ENCODE measurements at regions not wholly inside any gene's neighbourhood (a gene's known extent, or its start where the extent isn't known, plus 50 kb on each side); places are given as distances from the start of the nearest gene placed in this dataset.

DNA sequence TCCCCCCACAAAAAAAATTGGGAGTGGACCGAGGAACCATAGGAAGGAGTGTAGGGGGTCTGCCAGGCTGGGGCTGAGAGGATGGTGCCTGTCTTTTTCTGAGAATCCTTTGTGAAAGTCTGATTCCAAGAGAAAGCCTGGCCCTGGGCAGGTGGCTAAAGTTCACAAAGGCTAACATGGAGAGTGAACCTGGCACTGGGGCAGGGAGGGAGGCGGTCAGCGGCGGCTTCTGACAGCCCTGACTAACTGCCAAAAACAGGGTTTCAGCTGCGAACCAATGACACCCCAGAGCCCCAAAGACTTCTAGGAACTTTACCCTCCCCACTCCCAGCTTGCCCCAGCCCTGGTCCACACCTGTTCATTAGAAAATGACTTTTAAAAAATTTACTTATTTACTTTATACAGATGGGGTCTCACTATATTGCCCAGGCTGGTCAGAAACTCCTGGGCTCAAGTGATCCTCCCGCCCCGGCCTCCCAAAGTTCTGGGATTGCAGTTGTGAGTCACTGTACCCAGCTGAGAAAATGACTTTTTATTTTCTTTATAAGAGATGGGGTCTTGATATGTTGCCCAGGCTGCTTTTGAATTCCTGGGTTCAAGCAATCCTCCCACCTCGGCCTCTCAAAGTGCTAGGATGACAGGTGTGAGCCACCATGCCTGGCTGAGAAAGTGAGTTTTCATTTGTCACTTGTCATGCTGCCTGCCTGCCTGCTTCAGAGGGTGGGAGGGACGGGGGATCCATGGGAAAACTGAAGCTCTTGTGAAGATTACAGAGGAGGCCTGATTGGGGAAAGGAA, 61.0 kb upstream of the DUSP5 start:
- Mint-ChIP-seq H3K27ac (no peak overlapping the region), H3K27me3 (ENCODE audit: low read depth) (no peaks in the 10 kb centered on the region)

DNA sequence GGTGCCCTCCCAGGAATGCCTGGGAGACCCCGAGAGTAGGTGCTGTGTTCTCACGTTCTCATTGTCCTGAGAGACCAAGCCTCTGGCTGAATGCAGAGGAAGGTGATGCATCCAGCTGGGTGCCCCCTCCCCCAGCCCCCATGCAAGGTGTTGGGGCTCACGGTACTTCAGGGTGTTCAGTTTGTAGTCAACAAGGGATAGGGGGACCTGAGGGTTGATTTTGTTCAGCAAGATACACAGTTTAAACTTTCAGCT, 60.4 kb upstream of the DUSP5 start:
- Mint-ChIP-seq H3K9me3 (no peaks in the 10 kb centered on the region), H3K27me3 (ENCODE audit: low read depth) (no peaks in the 10 kb centered on the region), H3K27ac (no peak overlapping the region), H3K36me3 (no peaks in the 10 kb centered on the region), H3K4me1 (peaks cover 5% of the 10 kb centered on the region), H3K4me3 (no peak overlapping the region)
- DNase-seq (ENCODE audit: low spot score in 2 of 2, unreplicated experiment in 2 of 2), result no peak
- TF ChIP-seq, protein P1, sequence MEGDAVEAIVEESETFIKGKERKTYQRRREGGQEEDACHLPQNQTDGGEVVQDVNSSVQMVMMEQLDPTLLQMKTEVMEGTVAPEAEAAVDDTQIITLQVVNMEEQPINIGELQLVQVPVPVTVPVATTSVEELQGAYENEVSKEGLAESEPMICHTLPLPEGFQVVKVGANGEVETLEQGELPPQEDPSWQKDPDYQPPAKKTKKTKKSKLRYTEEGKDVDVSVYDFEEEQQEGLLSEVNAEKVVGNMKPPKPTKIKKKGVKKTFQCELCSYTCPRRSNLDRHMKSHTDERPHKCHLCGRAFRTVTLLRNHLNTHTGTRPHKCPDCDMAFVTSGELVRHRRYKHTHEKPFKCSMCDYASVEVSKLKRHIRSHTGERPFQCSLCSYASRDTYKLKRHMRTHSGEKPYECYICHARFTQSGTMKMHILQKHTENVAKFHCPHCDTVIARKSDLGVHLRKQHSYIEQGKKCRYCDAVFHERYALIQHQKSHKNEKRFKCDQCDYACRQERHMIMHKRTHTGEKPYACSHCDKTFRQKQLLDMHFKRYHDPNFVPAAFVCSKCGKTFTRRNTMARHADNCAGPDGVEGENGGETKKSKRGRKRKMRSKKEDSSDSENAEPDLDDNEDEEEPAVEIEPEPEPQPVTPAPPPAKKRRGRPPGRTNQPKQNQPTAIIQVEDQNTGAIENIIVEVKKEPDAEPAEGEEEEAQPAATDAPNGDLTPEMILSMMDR (IDR thresholded peaks at IDR 0.05; ENCODE audit: unreplicated experiment), result no peak

More for the DNA sequence above, 61.0 kb upstream of the DUSP5 start:
- TF ChIP-seq, protein P1 (IDR thresholded peaks at IDR 0.05; ENCODE audit: unreplicated experiment), result no peak
- DNase-seq (ENCODE audit: low spot score in 2 of 2, unreplicated experiment in 2 of 2), result no peak
- H3K9me3 Mint-ChIP-seq, result no peaks in the 10 kb centered on the region
- no peaks in the 10 kb centered on the region for H3K4me1 Mint-ChIP-seq
- no peaks in the 10 kb centered on the region for H3K36me3 Mint-ChIP-seq
- H3K4me3 Mint-ChIP-seq, result no peak overlapping the region

DNA sequence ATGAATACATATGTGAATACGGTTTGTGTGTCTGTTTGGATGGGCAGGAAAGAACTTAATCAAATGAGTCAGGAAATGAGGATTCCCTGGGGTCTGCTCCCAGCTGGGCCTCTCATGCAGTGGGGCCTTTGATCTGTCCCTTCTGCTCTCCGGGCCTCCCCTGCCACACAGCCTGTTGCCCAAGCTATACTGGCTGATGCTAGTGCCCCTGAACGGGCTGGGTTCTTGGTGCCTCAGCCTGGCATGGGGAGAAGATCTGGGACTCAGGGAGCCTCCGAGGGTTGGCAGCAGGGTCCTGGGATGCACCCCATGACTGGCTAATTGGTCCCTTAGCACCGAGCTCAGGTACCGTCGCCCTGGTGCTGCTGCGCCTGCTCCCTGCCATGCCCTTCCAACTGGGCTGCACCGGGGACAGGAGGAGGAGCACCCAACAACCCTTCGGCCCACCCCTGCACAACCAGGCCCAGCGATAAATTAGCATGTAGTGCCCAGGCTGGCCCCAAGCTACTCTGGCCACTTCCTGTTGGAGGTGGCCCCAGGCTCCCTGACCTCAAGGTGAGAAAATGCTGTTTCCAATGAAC, 59.9 kb upstream of the DUSP5 start:
- no peaks in the 10 kb centered on the region for H3K27me3 Mint-ChIP-seq (ENCODE audit: low read depth)
- H3K4me1 Mint-ChIP-seq, result peaks cover 7% of the 10 kb centered on the region
- no peak overlapping the region for H3K4me3 Mint-ChIP-seq
- TF ChIP-seq, protein P1 (IDR thresholded peaks at IDR 0.05; ENCODE audit: unreplicated experiment), result no peak
- no peaks in the 10 kb centered on the region for H3K9me3 Mint-ChIP-seq
- H3K36me3 Mint-ChIP-seq, result no peaks in the 10 kb centered on the region
- DNase-seq (ENCODE audit: low spot score in 2 of 2, unreplicated experiment in 2 of 2), result no peak
- H3K27ac Mint-ChIP-seq, result no peak overlapping the region

DNA sequence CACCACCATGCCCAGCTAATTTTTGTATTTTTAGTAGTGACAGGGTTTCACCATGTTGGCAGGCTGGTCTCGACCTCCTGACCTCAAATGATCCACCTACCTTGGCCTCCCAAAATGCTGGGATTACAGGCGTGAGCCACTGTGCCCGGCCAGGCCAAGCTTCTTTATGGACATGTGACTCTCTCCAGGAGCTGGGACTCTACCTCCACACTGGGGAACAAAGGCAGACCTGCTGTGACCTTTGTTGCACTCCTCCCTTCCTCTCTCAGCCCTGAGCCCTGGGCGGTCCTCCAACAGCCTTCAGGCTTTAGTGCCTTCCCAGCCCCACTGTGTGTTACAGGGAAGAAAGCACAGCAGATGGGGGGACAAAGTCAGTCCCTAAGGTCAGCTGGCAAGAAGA, 55.0 kb upstream of the DUSP5 start:
- DNase-seq (ENCODE audit: low spot score in 2 of 2, unreplicated experiment in 2 of 2), result no peak
- Mint-ChIP-seq H3K4me1 (peaks cover 13% of the 10 kb centered on the region), H3K27ac (no peak overlapping the region), H3K9me3 (no peaks in the 10 kb centered on the region), H3K36me3 (no peaks in the 10 kb centered on the region), H3K4me3 (no peak overlapping the region), H3K27me3 (ENCODE audit: low read depth) (peaks cover 2% of the 10 kb centered on the region)
- TF ChIP-seq, protein P1 (IDR thresholded peaks at IDR 0.05; ENCODE audit: unreplicated experiment), result no peak

DNA sequence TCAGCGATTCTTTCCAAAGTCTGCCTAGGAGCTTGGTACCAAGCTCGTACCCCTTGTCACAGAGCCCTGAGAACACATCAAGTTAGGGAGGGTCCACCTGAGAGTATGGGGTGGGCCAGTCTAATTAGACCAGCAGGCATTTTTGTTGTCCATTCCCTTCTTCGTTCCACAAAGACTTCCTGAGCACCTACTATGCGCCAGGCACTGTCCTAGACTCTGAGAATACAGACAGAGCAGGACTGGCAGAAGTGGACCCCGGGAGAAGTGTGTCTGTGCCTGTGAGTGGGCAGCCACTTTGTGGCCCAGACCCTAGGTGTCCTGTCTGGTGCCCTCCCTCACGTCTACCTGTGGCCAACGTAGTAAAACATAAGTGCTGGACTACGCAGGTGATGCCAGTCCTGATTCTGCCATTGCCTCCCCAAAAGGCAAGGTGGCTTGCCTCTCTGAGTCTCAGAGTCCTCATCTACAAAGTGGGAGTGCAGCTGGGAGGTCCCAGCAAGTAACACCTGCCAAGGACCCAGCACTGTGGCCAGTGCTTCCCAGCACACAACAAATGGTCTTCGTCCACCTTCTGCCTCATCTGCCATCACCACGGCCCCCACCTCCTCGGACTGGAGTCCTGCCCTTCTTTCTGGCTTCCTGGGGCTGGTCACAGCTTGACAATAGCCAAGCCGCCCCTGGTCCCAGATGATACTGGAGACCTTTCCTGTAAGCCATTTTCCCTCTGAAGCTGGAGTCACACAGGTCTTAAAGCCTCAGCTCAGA, 54.3 kb upstream of the DUSP5 start:
- H3K9me3 Mint-ChIP-seq, result no peaks in the 10 kb centered on the region
- H3K4me3 Mint-ChIP-seq, result no peak overlapping the region
- no peaks in the 10 kb centered on the region for H3K36me3 Mint-ChIP-seq
- peaks cover 2% of the 10 kb centered on the region for H3K27me3 Mint-ChIP-seq (ENCODE audit: low read depth)
- peaks cover 13% of the 10 kb centered on the region for H3K4me1 Mint-ChIP-seq
- H3K27ac Mint-ChIP-seq, result no peak overlapping the region
- DNase-seq (ENCODE audit: low spot score in 2 of 2, unreplicated experiment in 2 of 2), result no peak
- TF ChIP-seq, protein P1 (IDR thresholded peaks at IDR 0.05; ENCODE audit: unreplicated experiment), result no peak

Data from mesothelial cell of epicardium (in vitro differentiated cells).